GM12891 (cell line): ENCODE measurements at regions not wholly inside any gene's neighbourhood (a gene's known extent, or its start where the extent isn't known, plus 50 kb on each side); places are given as distances from the start of the nearest gene placed in this dataset.

Experiments used
- POLR2A ChIP-seq: IDR thresholded peaks from 2 replicates; pipeline ENCODE4 v1.6.1; 2011; ENCODE audit warnings: low read depth, low read length, control low read depth
- POLR2AphosphoS5 ChIP-seq: IDR thresholded peaks from 2 replicates; pipeline ENCODE4 v1.6.1; 2011; ENCODE audit warnings: low read depth, low read length, control low read depth
- TAF1 ChIP-seq: IDR thresholded peaks from 2 replicates; pipeline ENCODE4 v1.6.1; 2011; ENCODE audit warnings: low read depth, low read length, control low read depth

- TF ChIP-seq POLR2A (no peak), TAF1 (no peak), POLR2AphosphoS5 (no peak)
Observed at GRCh38 chr13:86825410-86825809, 845.8 kb upstream of the SLITRK5 start.
